Ureter (tissue), 1 donor: ENCODE measurements at regions not wholly inside any gene's neighbourhood (a gene's known extent, or its start where the extent isn't known, plus 50 kb on each side); places are given as distances from the start of the nearest gene placed in this dataset.
"Not testable (repeated sequence)": the region's sequence is repeated elsewhere in the genome, so short reads cannot be mapped to it uniquely, and the experiment has no call there.

ENCODE experiments used
- DNase-seq: peaks from one replicate; pipeline ENCODE4 v3.0.0-alpha.2; 2020; ENCODE audit warnings: low spot score
- donor health status: DM: yes; HTN: yes; CAD: no.

DNA sequence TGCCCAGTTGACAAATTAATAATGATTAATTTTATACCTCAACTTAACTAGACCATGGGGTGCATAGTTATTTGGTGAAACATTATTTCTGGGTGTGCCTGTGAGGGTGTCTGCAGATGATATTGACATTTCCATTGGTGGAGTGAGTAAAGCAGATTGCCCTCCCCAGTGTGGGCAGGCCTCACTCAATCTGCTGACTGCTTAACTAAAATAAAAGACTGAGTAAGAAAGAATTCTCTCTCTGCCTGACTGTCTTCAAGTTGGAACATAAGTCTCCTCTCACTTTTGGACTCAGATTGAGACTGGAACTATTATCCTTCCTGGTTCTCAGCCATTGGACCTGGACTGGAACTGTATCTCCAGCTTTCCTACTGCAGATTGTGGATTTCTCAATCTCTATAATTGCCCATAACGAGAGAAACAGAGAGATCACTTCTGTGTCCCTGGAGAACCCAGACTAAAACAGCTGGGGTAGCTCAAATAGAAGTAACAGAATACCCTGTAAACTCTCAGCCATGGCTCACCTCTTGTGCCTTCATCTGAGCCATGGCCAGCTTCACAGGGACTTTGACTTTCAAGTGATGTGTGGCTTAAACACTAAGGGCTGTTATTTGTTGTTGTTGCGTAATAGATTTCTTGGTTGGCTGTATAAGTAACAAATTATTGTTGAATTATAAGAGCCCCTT, 575.3 kb upstream of the RAB6C start:
- DNase-seq: no peak

DNA sequence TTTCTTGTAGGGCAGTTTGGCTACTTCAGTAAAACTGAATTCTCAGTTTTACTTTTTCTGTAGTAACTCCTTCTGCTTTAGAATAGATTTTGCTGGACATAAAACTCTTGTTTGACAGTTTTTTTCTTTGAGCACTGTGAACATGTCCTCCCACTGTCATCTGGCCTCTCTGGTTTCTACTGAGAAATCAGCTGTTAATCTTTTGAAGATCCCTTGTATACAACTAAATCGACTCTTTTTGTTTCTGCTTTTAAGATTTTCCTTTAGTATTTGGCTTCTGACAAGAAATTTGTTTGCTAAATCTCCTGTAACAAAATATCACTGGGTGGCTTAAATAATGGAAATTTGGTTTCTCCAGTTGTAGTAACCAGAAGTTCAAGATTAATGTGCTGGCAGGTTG, 570.9 kb upstream of the RAB6C start:
- DNase-seq: no peak

DNA sequence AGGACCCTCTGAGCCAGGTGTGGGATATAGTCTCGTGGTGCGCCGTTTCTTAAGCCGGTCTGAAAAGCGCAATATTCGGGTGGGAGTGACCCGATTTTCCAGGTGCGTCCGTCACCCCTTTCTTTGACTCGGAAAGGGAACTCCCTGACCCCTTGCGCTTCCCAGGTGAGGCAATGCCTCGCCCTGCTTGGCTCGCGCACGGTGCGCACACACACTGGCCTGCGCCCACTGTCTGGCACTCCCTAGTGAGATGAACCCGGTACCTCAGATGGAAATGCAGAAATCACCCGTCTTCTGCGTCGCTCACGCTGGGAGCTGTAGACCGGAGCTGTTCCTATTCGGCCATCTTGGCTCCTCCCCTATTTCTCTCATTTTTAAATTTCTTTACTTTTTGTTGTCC, 562.4 kb upstream of the RAB6C start:
- DNase-seq: not testable (repeated sequence)

DNA sequence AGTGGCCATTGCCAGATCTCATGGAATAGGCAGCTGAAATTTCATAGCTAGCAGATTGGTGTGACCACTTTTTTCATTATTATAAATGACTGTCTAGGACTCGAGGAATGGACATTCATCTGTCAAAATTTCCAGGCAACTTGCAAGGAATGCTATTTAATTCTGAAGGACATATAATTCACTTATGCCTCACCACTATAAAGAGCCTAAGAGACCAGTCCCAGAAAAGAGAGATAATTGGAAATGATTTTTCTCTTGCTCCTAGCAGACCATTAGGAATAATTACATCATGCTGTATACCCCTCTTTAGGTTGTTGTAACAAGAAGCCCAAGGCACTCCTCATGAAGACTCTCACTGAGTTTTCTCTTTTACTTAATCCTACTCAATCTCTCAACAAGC, 557.4 kb upstream of the RAB6C start:
- no peak for DNase-seq

DNA sequence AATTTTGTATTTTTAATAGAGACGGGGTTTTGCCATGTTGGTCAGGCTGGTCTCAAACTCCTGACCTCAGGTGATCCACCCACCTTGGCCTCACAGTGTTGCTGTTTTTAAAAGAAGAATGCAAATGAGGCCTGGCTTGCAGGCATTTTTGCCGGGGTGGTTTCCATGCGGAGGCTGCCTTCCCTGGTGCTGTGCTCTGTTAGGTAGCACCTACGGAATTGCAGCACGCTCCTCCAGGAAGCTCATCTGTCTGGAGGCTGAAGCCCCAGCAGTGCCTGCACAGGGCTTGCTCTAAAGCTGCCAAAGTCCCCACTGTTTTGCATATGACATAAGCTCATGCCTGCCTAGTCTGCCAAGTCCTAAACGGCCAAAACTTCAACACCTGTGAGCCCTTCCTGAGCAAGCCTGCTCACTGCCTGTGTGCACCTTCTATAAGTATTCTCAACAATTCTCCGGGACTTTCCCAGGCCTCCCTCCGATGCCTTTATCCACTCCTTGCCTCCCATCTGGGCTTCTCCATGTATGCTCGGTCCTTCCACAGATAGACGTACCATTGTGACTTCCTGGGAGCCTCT, 551.3 kb upstream of the RAB6C start:
- no peak for DNase-seq

DNA sequence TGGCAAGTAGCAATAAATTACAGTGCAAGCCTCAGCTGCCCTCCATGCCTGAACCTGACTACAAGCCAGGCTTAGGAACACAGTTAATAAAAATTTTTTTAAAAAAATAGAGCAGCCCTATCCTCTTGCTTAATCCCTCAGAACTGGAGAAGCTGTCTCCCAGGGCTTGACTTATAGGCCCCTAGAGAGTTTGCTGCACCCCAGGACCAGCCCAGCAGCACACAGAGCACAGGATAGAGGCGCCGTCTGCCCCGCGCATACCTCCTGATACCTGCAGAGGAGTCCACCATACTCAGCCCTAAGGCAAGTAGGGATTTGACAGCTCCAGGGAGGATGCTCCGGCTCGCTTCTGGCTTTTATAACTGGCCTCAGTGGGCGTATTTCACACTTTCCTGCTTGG, 548.6 kb upstream of the RAB6C start:
- DNase-seq: no peak

DNA sequence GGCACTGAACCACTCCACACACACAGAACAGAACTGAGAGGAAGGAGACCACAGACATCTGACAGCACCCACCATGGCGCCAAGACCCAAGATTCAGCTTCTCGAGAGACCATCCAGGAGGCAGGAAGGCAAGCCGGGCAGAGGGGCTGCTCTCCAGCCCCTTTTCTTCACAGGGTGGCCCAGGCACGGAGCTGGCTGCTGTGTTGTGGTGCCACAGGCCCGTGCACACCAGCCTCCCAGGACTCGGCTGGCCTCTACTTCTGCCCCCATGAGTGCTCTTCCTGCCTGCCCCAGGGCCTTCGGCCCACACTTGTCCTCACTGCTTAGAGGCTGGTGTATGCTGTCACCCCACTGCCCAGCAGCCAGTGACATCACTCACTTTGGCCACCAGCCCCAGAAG, 547.6 kb upstream of the RAB6C start:
- DNase-seq: no peak

DNA sequence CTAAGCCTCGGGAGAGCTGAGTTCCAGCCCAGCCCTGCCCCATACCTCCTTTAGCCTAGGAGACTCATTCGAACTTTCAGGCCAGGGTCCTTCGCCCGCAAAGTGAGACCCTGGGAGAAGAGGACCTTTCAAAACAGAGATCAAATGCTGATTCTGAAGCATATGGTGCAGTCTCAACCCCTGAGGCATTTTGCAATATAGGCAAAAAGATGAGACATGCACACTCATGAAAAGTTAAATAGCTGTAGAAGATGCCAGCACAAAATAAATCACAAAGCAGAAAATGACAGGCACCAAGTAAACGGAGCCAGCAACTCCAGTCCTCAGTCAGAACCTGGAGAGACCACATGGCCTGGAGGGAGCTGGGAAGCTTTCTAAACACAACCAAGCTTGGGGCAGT, 542.7 kb upstream of the RAB6C start:
- DNase-seq: no peak

DNA sequence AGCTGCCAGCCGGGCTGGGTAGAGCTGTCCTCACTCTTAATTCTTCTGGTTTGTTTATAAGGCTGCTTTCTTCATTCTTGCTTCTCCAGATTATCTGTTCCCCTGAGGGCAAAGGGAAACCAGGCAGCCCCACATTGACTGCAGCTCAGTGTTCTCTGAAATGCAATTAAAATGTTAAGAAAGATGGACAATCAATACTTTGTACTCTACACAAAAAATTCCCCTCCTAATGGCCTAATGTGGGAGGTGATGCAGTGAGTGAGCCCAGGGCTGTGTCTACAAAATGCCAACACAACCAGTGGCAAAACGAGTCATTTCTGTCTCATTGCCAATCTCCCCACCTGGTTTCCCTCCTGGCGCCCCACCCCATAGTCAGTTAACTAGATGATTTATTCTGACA, 541.7 kb upstream of the RAB6C start:
- no peak for DNase-seq

DNA sequence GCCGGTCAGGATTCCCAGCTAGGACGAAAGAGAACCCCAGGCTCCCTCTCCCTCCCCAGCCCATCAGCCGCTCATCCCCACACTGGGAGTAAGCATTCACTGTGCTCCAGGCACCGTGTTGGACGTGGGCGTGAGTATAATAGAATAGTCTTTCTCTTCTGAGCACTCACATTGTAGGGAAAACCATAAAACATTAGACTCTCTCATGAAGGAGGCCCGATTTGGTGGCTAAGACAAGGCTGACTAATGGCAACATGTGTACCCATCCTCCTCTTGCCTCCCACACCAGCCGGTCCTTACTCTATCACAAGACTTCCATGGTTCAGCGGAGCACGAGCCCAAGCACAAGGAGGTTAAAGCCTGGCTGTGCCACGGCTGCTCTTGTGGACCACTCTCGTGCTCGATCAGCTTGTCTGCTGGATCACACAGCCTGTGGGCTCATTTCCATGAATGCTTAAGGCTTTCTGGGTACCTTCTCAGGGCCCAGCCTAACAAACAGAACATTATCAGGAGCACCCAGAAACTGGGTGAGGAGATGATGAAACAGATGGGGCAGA, 540.9 kb upstream of the RAB6C start:
- no peak for DNase-seq

DNA sequence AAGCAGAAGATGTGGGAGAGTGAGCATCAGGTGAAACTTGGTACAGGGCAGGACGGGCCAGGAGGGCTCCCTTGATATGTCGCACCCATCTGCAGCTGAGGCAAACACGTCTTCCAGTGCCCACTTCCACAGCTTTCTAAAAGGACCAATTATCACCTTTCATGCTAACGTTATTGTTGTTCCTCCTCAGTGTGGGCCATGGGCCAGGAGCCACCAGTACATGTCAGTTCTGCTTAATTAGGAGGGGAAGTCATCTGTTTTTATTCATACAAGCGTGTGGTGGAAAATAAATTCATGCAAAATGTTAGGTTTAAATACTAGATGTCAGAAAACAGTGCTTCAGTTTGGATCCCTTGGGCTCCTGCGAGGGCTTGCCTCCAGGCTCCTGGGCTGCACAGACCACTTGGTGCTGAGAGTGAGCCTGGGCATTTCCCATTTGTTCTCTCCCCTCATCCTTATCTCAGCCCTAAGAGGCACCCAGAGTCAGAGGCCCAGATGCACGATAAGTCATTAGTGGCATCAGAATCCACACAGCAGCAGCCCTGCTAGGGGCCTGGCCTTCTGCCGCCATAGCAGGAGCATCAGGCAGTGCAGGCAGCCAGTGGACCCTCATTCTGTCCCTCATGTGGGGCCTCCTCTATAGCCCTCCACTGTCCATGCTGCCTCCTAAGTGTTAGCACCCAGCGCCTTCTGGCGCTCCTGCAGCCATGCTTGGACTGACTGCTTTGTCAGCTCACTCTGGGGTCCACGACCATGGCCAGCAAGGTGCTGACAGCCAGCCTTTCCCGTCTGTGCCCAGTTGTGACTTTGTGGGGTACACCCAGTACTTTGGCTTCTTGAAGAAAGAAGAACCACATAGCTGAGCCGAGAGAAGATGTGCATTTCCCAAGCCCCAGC, 539.8 kb upstream of the RAB6C start:
- DNase-seq: no peak

DNA sequence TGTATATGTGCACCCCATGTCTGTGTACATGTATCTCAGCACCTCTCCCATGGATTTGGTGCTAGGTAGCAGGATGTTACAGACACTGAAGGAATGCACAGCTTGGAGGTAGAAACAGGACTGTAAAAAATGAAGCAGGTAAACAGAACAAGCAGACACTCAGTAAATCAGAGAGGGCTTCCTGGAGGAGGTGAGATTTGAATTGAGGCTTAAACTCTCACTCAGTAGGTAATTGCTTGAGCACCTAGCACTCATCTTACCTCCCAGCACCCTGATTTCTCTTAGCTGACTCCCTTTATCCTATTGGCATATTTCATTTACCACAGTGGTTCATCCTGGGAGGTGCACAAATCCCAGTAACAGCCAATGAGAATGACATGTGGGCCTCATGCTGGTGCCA, 537.9 kb upstream of the RAB6C start:
- no peak for DNase-seq

DNA sequence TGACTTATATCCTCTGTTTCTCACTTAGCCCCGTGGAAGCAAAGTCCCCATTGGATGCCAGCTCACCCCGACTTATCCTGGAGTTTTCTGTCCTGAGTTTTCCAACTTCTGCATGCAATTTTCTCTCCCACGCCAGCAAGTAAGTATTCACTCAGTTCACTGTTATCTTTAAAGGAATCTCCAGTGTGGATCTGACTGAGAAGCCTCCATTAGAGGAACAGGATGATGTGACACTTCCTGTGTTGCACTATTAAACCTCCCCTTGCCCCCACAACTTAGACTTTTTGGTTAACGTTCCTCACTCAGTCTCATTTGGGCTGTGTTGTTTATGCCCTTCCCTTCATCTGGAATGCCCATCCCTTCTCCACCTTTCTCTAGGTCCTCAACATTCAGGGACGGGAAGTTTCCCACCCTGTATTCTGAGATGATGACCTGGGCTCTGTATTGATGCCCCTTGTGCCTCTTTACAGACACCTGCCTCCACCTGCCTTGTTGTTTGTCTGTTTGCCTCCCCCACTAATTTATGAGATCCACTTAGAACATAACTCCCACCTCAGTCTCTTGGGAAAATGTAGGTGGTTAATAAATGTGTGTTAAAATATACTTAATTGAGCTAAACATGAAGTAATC, 536.1 kb upstream of the RAB6C start:
- DNase-seq: no peak

DNA sequence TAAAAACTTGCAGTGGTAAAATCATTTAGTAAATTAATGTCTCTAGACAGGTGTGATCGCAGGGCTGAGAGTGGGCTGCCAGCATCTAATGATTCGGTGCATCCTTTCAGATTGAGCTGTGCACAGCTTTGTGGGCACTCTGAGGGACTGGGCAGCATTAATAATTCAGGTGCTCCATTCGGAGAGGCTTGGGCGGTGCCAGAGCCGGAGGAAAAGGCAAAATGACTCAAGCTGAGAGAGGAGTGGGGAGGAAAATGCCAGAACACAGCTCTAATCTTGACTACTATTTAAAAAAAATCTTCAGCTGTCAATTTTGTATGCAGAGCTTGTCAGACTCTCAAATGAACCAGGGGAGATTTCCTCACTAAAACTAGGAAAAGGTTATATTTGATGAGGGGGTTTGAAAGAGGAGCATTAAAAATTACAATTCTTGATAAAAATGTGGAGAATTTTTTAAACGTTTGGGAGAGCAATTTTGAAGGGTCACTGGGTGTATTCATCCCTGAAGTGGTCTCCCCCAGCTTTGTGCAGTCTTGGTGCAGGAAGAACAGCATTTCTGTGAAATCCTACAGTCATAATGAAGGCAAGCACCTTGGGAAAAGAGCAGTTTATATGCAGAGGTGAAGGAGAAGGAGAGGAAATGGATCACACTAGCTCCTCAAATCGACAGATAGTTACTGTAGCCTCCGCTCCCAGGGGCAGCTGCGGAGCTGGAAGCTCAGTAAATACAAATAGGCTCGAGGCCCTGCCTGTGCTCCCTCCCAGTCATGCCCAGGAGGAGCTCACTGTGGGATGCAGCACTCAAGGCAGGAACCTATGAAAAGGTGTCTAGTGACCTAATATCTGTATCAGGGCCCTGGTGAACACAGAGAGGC, 535.4 kb upstream of the RAB6C start:
- no peak for DNase-seq

DNA sequence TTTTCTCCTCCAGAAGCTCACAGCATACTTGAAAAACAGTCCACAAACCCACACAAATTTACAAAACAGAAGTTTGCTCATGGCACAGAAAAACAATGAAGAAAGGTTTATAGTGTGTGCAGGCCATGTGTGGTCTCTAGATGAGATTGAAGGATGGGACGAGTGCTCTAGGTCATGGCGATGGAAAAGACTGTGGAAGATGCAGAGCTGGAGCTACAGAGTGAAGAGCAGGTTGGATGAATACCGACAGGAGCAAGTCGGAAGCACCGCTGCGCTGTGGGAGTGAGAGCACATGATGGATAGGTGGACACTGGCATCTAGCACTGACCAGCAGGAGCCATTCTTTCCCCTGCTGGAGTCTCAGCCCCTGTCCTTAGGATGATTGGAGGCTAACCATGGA, 534.7 kb upstream of the RAB6C start:
- DNase-seq: no peak

DNA sequence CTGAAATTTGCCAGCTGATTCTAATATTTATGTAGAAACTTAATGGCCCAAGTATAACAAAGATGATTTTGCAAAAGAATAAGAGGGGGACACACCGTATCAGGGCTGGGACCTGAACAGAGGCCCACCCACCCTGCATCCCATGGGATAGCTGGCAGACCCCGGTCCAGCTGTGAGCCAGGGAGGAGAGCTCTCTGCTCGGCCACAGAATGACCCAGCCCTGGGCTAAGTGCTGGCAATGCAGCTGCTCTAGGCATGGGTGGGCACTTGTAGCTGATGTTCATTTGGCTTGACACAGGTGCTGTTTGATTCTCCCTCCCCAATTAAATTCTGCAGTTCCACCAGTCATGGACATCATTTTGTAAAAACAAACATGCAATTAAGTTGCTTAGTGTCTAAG, 522.8 kb upstream of the RAB6C start:
- DNase-seq: no peak

DNA sequence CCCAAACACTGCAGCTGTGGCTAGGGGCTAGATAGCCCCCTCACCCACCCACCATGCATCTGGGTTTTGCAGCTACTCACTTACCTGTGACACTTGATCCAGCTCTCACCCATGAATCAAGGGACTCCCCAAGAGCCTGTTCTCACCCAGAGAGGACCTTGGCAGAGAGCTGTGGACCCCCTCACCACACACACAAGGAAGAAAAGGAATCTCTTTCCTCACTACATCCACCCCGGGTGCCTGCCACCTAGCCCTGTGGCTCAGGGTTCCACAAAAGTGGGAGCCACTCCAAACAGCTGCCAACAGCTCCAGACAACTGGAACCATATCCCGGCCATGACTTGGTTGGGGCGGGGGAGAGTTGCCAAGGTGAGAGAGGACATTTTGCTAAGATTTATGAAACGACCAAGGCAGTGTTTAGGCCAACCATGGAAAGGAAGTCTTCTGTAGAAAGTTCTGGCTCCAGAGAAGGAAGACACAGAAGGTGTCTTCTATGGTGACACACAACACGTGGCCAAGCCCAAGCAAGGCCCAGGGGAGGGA, 522.1 kb upstream of the RAB6C start:
- DNase-seq: no peak

DNA sequence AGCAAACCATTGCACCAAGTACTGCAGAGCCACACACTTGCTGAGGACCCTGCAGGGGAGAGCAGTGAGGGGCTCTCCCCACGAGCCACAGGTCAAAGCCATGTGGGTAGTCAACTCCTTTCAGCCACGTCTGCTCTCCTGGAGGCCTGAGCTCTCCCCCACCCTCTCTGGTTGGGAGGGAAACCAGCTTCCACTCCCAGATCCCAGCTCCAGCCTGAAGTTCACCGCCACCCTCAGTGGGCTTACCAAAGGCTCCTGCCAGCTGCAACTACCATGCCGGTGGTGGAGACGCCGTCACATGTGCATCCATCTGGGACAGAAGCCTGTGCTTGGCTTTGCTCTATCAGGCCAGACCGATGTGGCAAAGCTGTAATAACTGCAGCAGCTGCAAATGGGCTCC, 521.5 kb upstream of the RAB6C start:
- no peak for DNase-seq

DNA sequence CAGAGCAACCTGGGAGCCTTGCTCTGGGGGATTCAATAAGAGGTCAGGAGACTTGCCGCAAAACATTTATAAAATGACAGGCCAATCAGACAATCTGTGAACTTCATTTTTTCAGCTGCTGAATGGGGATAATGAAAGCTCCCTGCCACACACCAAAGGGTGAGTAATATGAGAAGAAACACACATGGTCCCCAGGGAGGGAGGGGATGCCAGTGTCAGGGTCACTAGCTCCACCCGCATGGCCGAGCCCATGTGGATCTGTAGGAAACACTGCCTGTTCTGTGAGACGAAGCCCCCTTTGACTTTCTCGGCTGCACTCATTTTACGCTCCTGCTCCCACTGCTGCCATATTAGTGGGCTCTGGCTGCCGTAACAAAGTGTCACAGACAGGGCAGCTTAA, 521.0 kb upstream of the RAB6C start:
- DNase-seq: no peak

DNA sequence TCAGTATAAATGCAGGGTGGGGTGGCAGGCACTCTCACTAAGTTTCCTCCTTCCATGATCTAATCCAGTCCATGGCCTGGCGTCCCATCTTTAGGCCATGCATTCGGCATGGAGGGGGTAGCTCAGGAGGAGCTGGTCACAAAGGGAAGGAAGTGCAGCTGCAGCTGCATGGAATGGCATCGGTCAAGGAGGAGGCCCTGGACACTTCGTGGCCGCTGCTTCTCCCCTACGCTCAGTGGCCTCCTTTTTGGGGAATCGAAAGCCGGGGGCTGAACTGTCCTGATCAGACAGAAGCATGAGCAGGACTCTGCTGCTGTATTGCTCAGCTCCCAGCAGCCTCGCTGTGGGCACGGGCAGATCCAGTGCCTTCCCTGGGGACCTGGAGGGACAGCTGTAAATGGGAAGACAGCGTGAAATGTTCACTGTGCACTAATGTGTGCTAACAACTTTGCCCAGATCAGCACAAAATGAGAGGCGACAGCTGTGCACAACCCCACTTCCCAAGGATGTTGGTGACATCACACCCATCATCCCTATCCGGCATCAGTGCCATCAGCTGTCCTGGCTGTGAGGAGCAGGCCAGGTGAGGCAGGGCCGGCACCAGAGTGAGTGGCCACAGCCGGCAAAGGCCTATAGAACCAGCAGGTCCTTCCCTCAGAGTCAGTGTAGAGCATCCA, 520.1 kb upstream of the RAB6C start:
- DNase-seq: no peak
